Activated T-cell treated with anti-CD3 and anti-CD28 coated beads, Interleukin-2, amount 50 U/mL, for 4 hours (primary cell): ENCODE measurements at regions not wholly inside any gene's neighbourhood (a gene's known extent, or its start where the extent isn't known, plus 50 kb on each side); places are given as distances from the start of the nearest gene placed in this dataset.
A peak's percentile ranks its signal among the peaks of the same experiment; 100 is the strongest.

Source experiments
- ATAC-seq, 2 donors: fragments of 200-7000 bp; cut with Tn5 transposase; one replicate each; pipeline ENCODE4 v1.10.0; 2021
- DNase-seq: peaks from one replicate; pipeline ENCODE4 v3.0.0-alpha.2; 2020
- H3K27me3 Mint-ChIP-seq: one replicate; pipeline ENCODE4 v1.8.0; 2021; ENCODE audit warnings: low read depth, mixed read lengths
- H3K36me3 Mint-ChIP-seq: one replicate; pipeline ENCODE4 v1.8.0; 2022; ENCODE audit warnings: mixed read lengths; ENCODE audit not compliant: insufficient read depth
- H3K4me1 Mint-ChIP-seq: one replicate; pipeline ENCODE4 v1.8.0; 2021; ENCODE audit warnings: low read depth, mixed read lengths
- H3K4me3 Mint-ChIP-seq: one replicate; pipeline ENCODE4 v1.8.0; 2021; ENCODE audit warnings: mild to moderate bottlenecking, moderate library complexity, mixed read lengths
- H3K9me3 Mint-ChIP-seq: one replicate; pipeline ENCODE4 v1.8.0; 2021; ENCODE audit warnings: mixed read lengths

- ATAC-seq (no peak), DNase-seq (no peak)
- H3K36me3 Mint-ChIP-seq = no peaks in the 10 kb centered on the region
- H3K27me3 Mint-ChIP-seq = no peaks in the 10 kb centered on the region
- H3K4me1 Mint-ChIP-seq = no peaks in the 10 kb centered on the region
- H3K9me3 Mint-ChIP-seq = no peaks in the 10 kb centered on the region
- H3K4me3 Mint-ChIP-seq = no peak overlapping the region
Observed at GRCh38 chr2:38448692-38449410, 71.8 kb upstream of the ATL2 start.

GRCh38 chr2:38446906-38447561 lies 70.0 kb upstream of the ATL2 start:
- no peaks in the 10 kb centered on the region for H3K36me3 Mint-ChIP-seq
- ATAC-seq (no peak), DNase-seq (no peak)
- H3K4me1 Mint-ChIP-seq = no peaks in the 10 kb centered on the region
- H3K27me3 Mint-ChIP-seq = peaks cover under 1% of the 10 kb centered on the region
- no peak overlapping the region for H3K4me3 Mint-ChIP-seq
- no peaks in the 10 kb centered on the region for H3K9me3 Mint-ChIP-seq

- no peak for DNase-seq
- ATAC-seq = no peak
- Mint-ChIP-seq H3K27me3 (peaks cover 5% of the 10 kb centered on the region), H3K36me3 (no peaks in the 10 kb centered on the region), H3K9me3 (no peaks in the 10 kb centered on the region), H3K4me1 (no peaks in the 10 kb centered on the region), H3K4me3 (no peak overlapping the region)
Observed at GRCh38 chr2:38446418-38446817, 69.3 kb upstream of the ATL2 start.

GRCh38 chr2:38444247-38444646 lies 67.2 kb upstream of the ATL2 start:
- DNase-seq (no peak), ATAC-seq (no peak)
- Mint-ChIP-seq H3K4me1 (no peaks in the 10 kb centered on the region), H3K9me3 (no peaks in the 10 kb centered on the region), H3K4me3 (no peak overlapping the region), H3K36me3 (no peaks in the 10 kb centered on the region), H3K27me3 (peaks cover 5% of the 10 kb centered on the region)

- ATAC-seq (no peak), DNase-seq (no peak)
- Mint-ChIP-seq H3K9me3 (no peaks in the 10 kb centered on the region), H3K27me3 (peaks cover 9% of the 10 kb centered on the region), H3K4me1 (no peaks in the 10 kb centered on the region), H3K36me3 (no peaks in the 10 kb centered on the region), H3K4me3 (no peak overlapping the region)
Observed at GRCh38 chr2:38442643-38443541, 65.8 kb upstream of the ATL2 start.

- peaks cover 11% of the 10 kb centered on the region for H3K27me3 Mint-ChIP-seq
- no peaks in the 10 kb centered on the region for H3K9me3 Mint-ChIP-seq
- ATAC-seq (no peak), DNase-seq (no peak)
- no peak overlapping the region for H3K4me3 Mint-ChIP-seq
- no peaks in the 10 kb centered on the region for H3K36me3 Mint-ChIP-seq
- no peaks in the 10 kb centered on the region for H3K4me1 Mint-ChIP-seq
Observed at GRCh38 chr2:38441346-38441745, 64.3 kb upstream of the ATL2 start.

GRCh38 chr2:38440655-38441054 lies 63.6 kb upstream of the ATL2 start:
- Mint-ChIP-seq H3K9me3 (no peaks in the 10 kb centered on the region), H3K4me1 (no peaks in the 10 kb centered on the region), H3K27me3 (peaks cover 11% of the 10 kb centered on the region), H3K4me3 (no peak overlapping the region), H3K36me3 (no peaks in the 10 kb centered on the region)
- DNase-seq (no peak), ATAC-seq (no peak)

- Mint-ChIP-seq H3K27me3 (peaks cover 11% of the 10 kb centered on the region), H3K4me3 (no peak overlapping the region), H3K4me1 (no peaks in the 10 kb centered on the region), H3K36me3 (no peaks in the 10 kb centered on the region), H3K9me3 (no peaks in the 10 kb centered on the region)
- ATAC-seq (no peak), DNase-seq (no peak)
Observed at GRCh38 chr2:38439863-38440262, 62.8 kb upstream of the ATL2 start.

- Mint-ChIP-seq H3K36me3 (no peaks in the 10 kb centered on the region), H3K4me3 (no peak overlapping the region), H3K4me1 (no peaks in the 10 kb centered on the region), H3K9me3 (no peaks in the 10 kb centered on the region), H3K27me3 (peaks cover 11% of the 10 kb centered on the region)
- ATAC-seq = peak in 1 of 2 donors; percentile 34
- DNase-seq = no peak
Observed at GRCh38 chr2:38438883-38439612, 62.0 kb upstream of the ATL2 start.

- ATAC-seq (no peak), DNase-seq (no peak)
- Mint-ChIP-seq H3K4me3 (no peak overlapping the region), H3K36me3 (no peaks in the 10 kb centered on the region), H3K9me3 (no peaks in the 10 kb centered on the region), H3K4me1 (no peaks in the 10 kb centered on the region), H3K27me3 (peaks cover 11% of the 10 kb centered on the region)
Observed at GRCh38 chr2:38438133-38438882, 61.2 kb upstream of the ATL2 start.

- H3K4me1 Mint-ChIP-seq = no peaks in the 10 kb centered on the region
- H3K36me3 Mint-ChIP-seq = no peaks in the 10 kb centered on the region
- no peak for DNase-seq
- ATAC-seq = no peak
- no peaks in the 10 kb centered on the region for H3K9me3 Mint-ChIP-seq
- no peak overlapping the region for H3K4me3 Mint-ChIP-seq
- H3K27me3 Mint-ChIP-seq = peaks cover 6% of the 10 kb centered on the region
Observed at GRCh38 chr2:38436227-38436664, 59.2 kb upstream of the ATL2 start.

GRCh38 chr2:38435775-38436174 lies 58.7 kb upstream of the ATL2 start:
- ATAC-seq = no peak
- Mint-ChIP-seq H3K27me3 (peaks cover 6% of the 10 kb centered on the region), H3K36me3 (no peaks in the 10 kb centered on the region), H3K4me1 (no peaks in the 10 kb centered on the region), H3K9me3 (no peaks in the 10 kb centered on the region), H3K4me3 (no peak overlapping the region)
- DNase-seq = no peak

GRCh38 chr2:38434595-38434994 lies 57.5 kb upstream of the ATL2 start:
- Mint-ChIP-seq H3K36me3 (no peaks in the 10 kb centered on the region), H3K27me3 (peaks cover 6% of the 10 kb centered on the region), H3K4me1 (no peaks in the 10 kb centered on the region), H3K4me3 (no peak overlapping the region), H3K9me3 (no peaks in the 10 kb centered on the region)
- ATAC-seq (no peak), DNase-seq (no peak)
